ENCODE measurements at regions not wholly inside any gene's neighbourhood (a gene's known extent, or its start where the extent isn't known, plus 50 kb on each side); places are given as distances from the start of the nearest gene placed in this dataset.
"Not testable (repeated sequence)": the region's sequence is repeated elsewhere in the genome, so short reads cannot be mapped to it uniquely, and the experiment has no call there.

- intact Hi-C loops (cut with DNase I) = not testable (repeated sequence)
These were observed 106.4 kb upstream of the PPM1J start for GRCh38 chr1:112821307-112822063.

DNA sequence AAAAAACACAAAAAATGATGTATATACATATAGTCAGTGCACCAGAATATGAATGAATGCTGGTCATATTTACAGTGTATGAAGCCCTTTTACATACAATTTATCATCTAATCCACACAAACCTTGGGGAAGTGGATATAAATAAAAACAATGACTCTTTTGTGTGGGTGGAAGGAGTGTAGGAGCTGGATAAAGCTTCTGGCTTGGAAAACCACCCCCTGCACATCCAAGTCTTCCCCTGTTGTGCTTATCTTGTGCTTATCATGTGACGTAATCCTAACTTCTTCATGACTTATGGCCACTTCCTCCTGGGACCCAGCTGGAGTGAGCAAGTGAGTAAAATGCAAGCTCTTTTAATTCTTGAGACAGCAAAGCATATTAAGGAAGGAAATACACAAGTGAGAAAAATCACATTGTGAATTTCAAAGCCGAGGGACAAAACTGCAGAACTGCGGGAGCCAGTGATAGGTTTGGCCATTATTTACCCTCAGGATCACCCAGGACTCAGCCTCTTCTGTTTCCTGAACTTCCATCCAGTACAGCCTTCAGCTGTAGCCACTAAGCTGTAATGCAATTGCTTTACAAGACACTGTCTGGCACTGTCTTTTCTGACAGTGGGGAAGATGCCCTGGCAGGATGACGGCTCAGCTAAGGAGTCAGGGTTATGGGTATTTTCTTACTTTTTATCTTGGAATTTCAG lies 104.0 kb upstream of the PPM1J start:
- intact Hi-C loops (cut with DNase I) = no loop called here
- DNase-seq (ENCODE audit: low spot score) = no peak

More at GRCh38 chr1:112821307-112822063, 106.4 kb upstream of the PPM1J start:
- DNase-seq (ENCODE audit: low spot score) = not testable (repeated sequence)

DNA sequence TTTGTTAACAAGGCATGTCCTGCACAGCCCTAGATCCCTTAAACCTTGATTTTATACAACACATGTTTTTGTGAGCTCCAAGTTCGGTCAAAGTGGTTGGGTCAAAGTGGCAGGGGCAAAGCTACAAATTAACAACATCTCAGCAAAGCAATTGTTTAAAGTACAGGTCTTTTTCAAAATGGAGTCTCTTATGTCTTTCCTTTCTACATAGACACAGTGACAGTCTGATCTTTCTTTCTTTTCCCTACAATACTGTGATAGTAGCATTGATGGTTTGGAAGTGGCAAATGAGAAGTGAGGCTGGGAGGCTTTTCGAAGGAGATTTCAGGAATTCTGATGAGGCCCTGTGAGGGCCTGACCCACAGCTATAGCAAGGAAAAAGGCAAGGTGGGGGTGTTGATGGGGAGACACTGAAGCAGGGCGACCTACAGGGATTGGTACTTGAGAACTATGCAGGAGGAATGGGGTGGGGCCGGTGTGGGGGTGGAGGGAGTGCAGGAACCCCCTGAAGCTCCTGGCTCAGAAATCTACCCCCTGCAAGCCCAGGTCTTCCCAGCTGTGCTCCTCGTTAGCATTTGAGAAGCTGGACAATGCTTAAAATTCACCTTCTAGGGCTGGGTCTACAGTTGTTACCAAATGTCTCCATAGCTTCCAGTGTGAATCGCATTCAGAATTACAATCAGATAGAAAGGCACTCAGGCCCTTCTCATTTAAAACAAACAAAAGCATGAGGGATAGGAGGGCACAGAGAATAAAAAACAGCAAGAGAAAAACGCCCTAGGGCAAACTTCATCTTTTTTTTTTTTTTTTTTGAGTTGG lies 102.6 kb upstream of the PPM1J start:
- intact Hi-C loops (cut with DNase I) = no loop called here
- no peak for DNase-seq (ENCODE audit: low spot score)

DNA sequence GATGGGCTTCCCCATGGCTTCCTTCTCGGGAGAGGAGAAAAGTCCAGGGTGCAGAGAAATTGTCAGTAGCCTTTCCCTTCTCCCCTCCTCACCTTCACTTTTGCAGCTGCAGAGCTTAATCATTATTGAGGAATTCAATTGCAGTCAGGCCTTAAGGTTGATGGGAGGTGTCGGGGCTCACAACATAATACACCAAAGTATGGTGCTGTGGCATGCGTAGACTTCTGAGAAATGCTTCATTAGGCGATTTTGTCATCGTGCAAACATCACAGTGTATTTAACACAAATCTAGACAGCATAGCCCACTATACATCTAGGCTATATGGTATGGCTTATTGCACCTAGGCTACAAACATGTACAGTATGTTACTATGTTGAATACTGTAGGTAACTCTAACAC lies 100.2 kb upstream of the PPM1J start:
- intact Hi-C loops (cut with DNase I) = no loop called here

GRCh38 chr1:112814645-112815044 lies 99.5 kb upstream of the PPM1J start:
- intact Hi-C loops (cut with DNase I); DNase-seq (ENCODE audit: low spot score): not testable (repeated sequence)

More for the DNA sequence above, 100.2 kb upstream of the PPM1J start:
- no peak for DNase-seq (ENCODE audit: low spot score)

DNA sequence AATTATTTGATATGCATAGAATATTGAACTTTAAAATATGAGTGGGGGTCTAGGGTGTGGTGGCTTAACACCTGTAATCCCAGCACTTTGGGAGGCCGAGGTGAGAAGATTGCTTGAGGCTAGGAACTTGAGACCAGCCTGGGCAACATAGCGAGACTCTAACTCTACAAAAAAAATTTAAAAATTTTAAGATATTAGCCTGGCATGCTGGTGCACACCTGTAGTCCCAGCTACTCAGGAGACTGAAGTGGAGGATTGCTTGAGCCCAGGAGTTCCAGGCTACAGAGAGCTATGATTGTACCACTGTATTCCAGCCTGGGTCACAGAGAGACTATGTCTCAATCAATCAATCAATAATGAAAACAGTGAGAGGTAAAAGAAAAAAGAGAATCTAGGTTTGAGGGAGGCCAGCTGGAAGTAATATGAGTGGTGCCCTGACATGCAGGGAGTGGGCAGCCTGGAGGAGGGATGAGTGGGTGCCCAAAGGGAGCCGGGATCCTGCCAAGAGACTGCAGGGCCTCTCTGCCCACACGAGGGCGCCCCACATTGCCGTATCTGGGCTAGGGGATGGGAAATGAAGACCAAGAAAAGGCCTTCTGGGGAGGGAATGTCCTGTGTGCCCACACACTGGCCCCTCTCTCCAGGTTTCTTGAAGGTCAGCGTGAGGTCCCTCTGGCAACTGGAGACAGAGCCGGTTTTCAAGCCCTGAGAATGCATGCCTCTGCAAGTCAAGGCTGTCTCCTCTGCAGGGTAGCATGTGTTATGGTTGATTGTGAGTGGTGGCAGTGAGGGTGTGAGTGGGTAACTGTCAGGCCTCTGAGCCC lies 93.9 kb upstream of the PPM1J start:
- DNase-seq (ENCODE audit: low spot score) = peak; percentile 82
- intact Hi-C loops (cut with DNase I) = loop anchor here (1.0 to 10.0 kb wide), 4 partner anchors 73 to 414 kb away; partner anchors contain the start of genes CTTNBP2NL and SLC16A1

DNA sequence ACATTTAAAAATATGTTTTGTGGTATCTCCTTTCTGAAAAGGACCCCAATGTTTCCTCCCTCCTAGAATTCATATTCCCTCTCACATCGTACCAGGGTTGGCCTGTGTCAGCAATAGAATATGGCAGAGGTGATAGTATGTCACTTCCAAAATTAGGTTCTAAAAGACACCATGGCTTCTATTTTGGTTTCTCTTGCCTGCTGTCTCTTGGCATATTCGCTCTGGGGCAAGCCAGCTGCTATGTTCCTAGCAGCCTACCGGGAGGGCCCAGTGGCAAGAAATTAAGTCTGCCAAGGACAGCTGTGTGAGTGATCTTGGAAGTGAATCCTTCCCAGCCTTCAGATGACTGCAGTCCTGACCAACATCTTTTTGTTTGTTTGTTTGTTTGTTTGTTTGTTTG lies 92.9 kb upstream of the PPM1J start:
- intact Hi-C loops (cut with DNase I) = loop anchor here (1.0 to 10.0 kb wide), 4 partner anchors 74 to 413 kb away; partner anchors contain the start of genes CTTNBP2NL and SLC16A1
- no peak for DNase-seq (ENCODE audit: low spot score)

GRCh38 chr1:112807117-112807516 lies 92.0 kb upstream of the PPM1J start:
- intact Hi-C loops (cut with DNase I) = loop anchor here (5.0 to 10.0 kb wide), 3 partner anchors 75 to 412 kb away; partner anchors contain the start of genes CTTNBP2NL and SLC16A1
- no peak for DNase-seq (ENCODE audit: low spot score)

- no peak for DNase-seq (ENCODE audit: low spot score)
- intact Hi-C loops (cut with DNase I) = loop anchor here (5.0 to 10.0 kb wide), 3 partner anchors 76 to 411 kb away; partner anchors contain the start of genes CTTNBP2NL and SLC16A1
These were observed 91.0 kb upstream of the PPM1J start for GRCh38 chr1:112806090-112806642.

DNA sequence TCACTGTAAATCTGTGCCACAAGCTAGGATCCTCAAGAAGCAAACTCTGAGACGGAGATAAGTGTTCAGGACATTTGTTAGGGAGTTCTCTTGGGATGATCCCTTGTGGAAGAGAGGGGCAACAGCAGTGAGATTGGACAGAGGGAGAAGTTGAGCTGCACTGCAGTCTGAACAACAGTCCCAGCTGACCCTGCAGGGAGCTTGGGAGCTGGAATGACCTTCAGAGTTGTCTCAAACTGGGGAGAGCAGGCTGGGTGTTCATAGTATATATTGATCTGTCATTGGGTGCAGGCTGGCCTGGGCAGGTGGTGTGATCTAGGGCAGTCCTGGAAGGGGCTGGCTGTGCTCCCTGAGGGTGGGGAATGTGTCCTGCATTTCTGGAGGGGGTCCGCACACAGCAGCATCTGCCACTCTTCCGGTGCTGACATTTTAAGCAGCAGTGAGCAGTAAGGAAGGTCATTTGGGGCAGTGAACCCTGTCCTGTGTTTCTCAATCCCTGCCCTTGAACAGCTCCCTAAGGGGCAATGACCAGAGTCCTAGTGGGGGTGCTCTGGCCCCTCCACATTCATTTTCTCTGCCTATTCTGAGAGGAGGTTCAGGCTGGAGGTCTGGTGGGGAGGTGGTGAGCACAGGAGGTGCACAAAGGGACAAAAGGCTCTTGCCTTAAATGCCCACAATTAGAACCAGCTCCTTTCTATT lies 90.2 kb upstream of the PPM1J start:
- no peak for DNase-seq (ENCODE audit: low spot score)
- intact Hi-C loops (cut with DNase I) = loop anchor here (5.0 to 10.0 kb wide), 3 partner anchors 77 to 411 kb away; partner anchors contain the start of genes CTTNBP2NL and SLC16A1

DNA sequence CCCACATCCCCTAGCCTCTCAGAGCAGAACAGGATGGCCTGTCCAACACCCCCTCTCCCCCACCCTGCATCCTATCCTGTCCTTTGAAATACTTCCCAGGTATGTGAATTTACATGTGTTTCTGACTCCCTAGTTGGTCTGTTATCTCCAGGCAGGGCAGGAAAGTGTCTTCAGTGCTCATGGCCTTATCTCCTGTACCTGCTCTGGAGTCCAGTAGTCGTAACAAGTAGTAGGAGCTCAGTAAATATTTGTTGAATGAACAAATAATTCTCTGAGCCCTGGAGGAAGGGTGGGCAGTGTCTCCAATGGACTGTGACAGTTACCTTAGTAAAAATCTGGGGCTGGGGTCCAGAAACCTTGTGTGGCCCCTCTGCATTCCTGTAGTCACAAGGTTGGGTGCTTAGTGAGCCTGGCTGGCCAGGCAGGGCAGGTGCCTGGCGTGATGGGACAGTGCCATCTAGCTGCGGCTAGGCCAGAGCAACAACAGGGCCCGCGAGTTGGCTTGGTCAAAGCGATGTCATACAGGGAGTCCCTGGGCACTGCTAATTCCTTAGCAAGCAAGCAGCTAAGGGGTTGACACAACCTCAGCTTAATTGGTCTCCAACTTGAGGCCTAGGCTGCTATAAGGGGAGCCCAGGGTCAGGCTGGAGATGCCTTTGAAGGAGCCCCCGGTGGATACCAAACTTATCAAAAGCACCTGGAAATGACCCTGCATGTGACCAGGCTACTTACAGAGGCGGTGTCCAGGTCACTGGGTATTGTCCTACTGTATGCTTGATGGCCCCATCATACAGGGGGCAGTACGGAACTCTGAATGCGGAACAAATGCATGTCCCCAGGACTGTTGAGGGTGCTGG lies 89.0 kb upstream of the PPM1J start:
- intact Hi-C loops (cut with DNase I) = loop anchor here (1.0 to 10.0 kb wide), 2 partner anchors 86 to 409 kb away; partner anchors contain the start of gene CTTNBP2NL
- no peak for DNase-seq (ENCODE audit: low spot score)

DNA sequence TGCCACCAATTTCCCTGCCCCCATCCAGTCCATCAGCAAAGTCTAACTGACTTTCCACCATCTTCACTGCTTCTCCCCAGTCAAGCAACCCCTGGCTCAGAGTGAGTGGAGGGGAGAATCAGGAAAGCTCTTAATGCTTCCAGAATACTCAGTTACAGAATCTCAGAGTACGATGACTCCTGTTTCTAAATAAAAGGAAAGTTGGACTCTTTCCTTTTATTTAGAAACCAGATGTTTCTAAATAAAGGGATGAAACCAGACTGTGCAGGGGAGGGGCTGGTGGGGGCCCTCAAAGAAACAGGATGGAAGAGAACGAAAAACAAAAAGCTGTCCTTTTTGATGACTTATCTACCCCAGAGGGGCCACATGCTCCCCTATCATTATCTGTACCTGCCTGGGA lies 85.2 kb upstream of the PPM1J start:
- intact Hi-C loops (cut with DNase I) = loop anchor here (10.0 kb wide), 1 partner anchor 405 kb away; the partner anchor contains the start of gene CTTNBP2NL
- DNase-seq (ENCODE audit: low spot score) = no peak

- intact Hi-C loops (cut with DNase I) = no loop called here
- DNase-seq (ENCODE audit: low spot score) = no peak
These were observed 83.2 kb upstream of the PPM1J start for GRCh38 chr1:112798292-112798691.

GRCh38 chr1:112797224-112797623 lies 82.1 kb upstream of the PPM1J start:
- intact Hi-C loops (cut with DNase I) = no loop called here
- no peak for DNase-seq (ENCODE audit: low spot score)

DNA sequence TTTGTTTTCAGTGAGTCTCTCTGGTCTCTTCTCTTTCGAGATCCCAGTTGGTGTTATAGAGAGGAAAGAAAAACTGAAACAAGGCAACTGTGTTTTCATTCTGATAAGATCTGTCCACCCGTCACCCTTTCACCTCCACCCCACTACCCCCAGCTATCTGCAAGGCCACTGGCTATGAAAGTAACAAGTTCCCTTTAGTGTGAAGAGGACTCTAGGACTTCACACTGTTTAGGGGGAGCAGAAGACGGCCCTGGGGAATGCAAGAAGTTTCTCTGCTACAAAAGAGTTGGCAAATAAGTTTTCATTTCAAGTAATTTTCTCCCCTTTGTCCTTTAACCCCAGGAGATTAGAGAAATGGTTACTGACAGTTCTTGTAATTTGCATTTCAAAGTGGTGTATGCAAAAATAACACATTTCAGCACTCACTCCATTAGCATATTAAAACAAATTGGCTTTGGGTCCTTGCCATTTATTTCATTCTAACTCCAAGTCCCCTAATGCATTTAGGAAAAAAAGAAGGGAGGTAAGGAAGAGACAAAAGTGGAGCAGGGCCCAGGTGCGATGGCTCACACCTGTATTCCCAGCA lies 79.6 kb upstream of the PPM1J start:
- intact Hi-C loops (cut with DNase I) = no loop called here
- DNase-seq (ENCODE audit: low spot score) = no peak

Data from cardiac septum (tissue), 1 donor.